KOPT-K1 (cell line): ENCODE measurements at regions not wholly inside any gene's neighbourhood (a gene's known extent, or its start where the extent isn't known, plus 50 kb on each side); places are given as distances from the start of the nearest gene placed in this dataset.
"Not testable (repeated sequence)": the region's sequence is repeated elsewhere in the genome, so short reads cannot be mapped to it uniquely, and the experiment has no call there.

Source experiments
- H3K27ac ChIP-seq: fragments of 200-600 bp; sonication (generic); 2 replicates; pipeline ENCODE4 v1.5.1; 2016; ENCODE audit warnings: antibody characterized with exemption, mild to moderate bottlenecking, low read depth, low read length; ENCODE audit not compliant: poor library complexity, severe bottlenecking
- H3K36me3 ChIP-seq: fragments of 200-600 bp; sonication (generic); 2 replicates; pipeline ENCODE4 v1.5.1; 2017; ENCODE audit warnings: antibody characterized with exemption, mild to moderate bottlenecking, low read length, moderate library complexity; ENCODE audit not compliant: insufficient read depth
- H3K9me3 ChIP-seq: fragments of 200-600 bp; sonication (generic); 2 replicates; pipeline ENCODE4 v1.5.1; 2017; ENCODE audit warnings: antibody characterized with exemption, low read length, mild to moderate bottlenecking; ENCODE audit not compliant: insufficient read depth, poor library complexity, severe bottlenecking

DNA sequence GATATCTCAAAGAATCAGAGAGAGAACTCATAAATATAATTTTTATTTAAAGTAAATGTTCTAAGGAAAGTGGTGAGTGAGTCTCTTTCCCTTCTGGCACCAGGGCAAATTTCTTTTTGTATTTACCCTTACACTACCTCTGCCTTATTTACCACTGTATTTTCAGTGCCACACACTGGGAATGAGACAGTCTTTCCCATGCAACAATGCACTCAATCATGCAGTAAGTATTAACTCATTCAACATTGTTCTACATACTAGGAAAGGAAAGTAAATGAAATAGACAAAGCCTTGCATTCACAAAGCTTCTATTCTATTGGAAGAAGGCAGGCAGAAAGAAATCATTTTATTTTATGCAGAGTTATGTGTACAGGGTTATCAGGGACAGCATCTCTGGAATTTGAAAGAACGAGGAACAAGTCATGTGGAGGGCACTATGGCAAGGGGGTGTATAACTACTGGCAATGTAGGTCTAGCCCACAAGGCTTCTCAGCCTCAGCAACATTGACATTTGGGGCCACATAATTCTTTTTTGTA lies 129.8 kb upstream of the PRDX6 start:
- Histone ChIP-seq H3K9me3 (peaks cover 5% of the 10 kb centered on the region), H3K27ac (no peak overlapping the region), H3K36me3 (no peaks in the 10 kb centered on the region)

DNA sequence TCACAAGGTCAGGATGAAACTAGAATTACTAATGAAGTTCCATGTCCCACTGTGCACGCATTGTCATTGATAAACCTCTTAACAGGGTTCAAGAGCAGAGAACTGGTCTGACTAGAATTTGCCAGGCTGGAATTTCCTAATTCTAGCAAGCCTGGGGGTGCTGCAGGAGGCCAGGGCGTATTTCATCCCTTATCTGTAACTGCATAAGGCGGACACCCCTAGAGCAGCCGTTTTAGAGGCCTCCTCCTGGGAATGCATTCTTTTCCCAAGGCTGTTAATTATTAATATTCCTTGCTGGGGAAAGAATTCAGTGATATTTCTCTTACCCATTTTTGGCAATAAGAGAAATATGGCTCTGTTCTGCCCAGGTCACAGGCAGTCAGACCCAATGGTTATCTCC lies 124.5 kb upstream of the PRDX6 start:
- H3K9me3 ChIP-seq = peaks cover 16% of the 10 kb centered on the region
- not testable (repeated sequence) for H3K27ac ChIP-seq, H3K36me3 ChIP-seq

DNA sequence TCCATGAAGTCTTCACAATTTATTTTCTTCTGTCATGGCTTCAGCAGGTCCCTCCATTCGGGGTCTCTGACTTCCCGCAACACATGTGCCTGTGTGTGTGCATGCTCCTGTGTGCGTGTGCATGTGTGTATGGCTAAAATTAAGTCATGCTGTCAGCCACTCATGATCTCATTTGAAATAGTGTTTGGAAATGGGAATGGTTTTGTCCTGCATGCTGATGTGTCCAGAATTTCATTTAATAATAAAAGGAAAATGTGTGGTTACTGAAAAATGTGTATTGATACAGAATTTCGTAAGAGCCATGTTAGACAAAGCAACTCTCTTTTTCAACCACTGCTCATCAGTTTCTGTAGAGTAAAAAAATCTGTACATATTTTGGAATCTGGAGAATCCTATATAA lies 123.8 kb upstream of the PRDX6 start:
- Histone ChIP-seq H3K27ac (no peak overlapping the region), H3K9me3 (peaks cover 16% of the 10 kb centered on the region), H3K36me3 (no peaks in the 10 kb centered on the region)

DNA sequence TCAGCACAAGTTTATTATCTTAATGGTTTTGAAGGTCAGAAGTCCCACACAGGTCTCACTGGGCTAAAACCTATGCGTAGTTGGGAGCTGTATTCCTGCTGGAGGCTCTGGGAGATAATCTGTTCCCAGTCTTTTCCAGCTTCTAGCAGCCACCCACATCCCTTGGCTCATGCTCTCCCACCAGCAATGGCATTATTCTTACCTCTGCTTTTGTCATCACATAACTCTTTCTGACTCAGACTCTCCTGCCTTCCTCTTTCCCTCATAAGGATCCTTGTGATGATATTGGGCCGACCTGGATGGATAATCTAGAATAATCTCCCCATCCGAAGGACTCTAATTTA lies 122.2 kb upstream of the PRDX6 start:
- Histone ChIP-seq H3K27ac (no peak overlapping the region), H3K36me3 (no peaks in the 10 kb centered on the region), H3K9me3 (peaks cover 16% of the 10 kb centered on the region)

DNA sequence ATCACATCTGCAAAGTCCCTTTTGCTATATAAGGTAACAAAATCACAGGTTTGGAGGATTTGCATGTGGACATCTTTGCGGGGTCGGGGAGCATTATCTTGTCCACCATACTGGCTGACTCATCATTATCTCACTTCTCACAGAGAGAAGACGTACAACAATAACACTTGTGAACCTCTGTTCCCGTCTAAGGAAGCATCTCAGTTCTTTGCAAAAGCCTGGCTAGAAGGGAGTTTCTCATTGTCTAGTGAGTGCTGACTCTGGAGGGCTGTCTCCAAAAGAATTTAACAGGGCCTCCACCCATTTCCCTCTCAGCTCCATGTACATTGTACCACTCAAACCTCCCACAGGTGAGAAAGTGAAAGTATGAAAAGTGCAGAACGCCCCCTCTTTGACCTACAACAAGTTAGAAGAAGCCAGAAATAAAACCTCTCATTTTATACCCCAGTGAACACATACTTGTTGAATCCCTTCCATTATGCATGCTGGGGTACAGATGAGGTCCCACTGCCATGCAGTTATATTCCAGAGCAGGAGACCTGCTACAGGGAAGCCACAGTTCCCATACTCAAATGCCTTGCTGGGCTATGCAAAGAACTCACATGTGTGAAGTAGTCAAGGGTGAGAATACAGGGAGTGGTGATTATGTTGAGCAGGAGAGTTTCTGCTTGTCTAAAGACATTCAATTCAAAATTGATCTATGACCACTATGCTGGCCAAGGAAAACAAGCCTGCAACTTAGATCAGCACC lies 121.7 kb upstream of the PRDX6 start:
- Histone ChIP-seq H3K9me3 (peaks cover 16% of the 10 kb centered on the region), H3K27ac (no peak overlapping the region), H3K36me3 (no peaks in the 10 kb centered on the region)

DNA sequence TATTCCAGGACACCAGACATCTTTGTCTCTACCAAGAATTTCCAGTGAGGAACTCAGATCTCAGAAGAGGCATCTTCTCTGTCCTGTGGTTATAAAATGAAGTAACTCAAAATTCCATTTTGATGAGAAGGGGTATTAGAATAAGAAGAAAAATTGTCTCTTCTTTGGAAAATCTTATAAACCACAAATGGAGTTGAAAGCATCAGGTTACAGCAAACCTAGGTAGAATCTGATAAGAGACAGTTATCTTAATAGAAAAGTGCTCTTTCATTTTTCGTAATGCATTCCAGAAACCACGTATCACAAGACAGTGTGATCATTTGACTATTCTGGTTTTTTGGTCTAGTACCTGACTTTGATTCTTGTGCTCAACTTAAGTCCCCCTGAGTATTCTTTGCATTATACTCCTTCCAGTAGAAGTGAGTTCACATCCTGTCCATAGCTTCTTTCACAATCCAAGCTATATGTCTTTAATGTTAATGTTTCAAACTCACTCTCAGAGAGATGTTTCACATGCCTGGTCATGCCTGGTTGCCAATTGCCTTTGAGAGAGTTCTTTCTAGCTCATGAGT lies 120.9 kb upstream of the PRDX6 start:
- Histone ChIP-seq H3K9me3 (peaks cover 16% of the 10 kb centered on the region), H3K27ac (no peak overlapping the region), H3K36me3 (no peaks in the 10 kb centered on the region)

DNA sequence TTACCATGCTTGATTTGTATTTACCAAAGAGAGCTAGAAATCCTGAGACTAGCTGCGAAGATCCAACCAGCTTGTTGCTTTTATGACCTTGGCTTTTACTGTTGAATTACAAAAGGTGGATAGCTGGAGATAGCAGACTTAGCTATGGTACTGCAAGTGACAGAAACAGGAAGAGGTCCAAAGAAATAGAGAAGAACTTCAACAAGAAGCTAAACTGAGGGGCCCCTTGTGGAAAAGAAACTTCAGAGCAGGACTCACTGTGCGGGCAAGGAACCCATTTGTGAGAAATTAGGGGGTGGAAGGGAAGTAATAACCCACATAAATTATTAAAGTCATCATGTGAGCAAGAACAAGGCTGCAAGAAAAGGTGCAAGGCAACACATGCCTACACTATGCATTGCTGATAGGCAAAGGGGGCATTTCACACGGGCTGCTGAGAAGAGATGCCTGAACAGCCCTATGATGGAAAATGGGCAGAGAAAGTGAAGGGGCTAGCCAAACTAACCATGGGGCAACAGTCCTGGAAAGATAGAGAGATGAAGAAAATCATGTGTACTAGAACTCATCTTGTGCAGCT lies 116.6 kb upstream of the PRDX6 start:
- H3K27ac ChIP-seq = no peak overlapping the region
- H3K36me3 ChIP-seq = no peaks in the 10 kb centered on the region
- no peaks in the 10 kb centered on the region for H3K9me3 ChIP-seq

DNA sequence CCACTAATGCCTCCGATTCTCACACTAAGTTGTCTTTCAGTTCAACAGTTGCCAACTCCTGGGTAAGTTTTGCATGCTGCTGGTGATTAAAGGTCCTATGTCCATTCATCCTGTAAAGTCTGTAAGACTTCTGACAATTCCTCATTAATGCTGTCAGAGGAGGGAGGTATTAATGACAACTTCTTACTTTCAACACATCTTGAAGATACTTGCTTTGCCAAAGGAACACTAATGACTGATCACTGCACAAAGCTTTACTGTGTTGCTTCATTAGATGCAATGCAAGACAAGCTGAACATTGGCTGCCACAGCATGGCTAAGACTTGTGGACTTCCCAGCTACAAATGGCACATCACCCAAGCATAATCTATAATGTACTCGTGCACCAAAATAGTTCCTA lies 114.6 kb upstream of the PRDX6 start:
- no peaks in the 10 kb centered on the region for H3K36me3 ChIP-seq
- H3K9me3 ChIP-seq = no peaks in the 10 kb centered on the region
- no peak overlapping the region for H3K27ac ChIP-seq

DNA sequence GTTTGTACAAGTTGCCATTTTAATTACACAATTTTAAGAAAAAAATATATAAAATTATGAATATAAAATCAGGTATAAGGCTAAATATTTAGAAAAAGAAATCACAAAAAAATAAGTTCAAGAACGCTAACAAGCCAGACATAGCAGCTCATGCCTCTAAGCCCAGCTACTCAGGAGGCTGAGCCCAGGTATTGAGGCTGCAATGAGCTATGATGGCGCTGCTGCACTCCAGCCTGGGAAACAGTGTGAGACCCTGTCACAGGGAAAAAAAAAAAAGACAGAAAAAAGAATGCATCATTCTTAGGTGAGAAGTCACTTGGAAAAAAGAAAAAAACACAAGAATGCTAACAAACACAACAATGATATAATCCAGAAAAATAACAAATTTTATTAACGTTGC lies 112.3 kb upstream of the PRDX6 start:
- Histone ChIP-seq H3K9me3 (no peaks in the 10 kb centered on the region), H3K36me3 (no peaks in the 10 kb centered on the region)

DNA sequence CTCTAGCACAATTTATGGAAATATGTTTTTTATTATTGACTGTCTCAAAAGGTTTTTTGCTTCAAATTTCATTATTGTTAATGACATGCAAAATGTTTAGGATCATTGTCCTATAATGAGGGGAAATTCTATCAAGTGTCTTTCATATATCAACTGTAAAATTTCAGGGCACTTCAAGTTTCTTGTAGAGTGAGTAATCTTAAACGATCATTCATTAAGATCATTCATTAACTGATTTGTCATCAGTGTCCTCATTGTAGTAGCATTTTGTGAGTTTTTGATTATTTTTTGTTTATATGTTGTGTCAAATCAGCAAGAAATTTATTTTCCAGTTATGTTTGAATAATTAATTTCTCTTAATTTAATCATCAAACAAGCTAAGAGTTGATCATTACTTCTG lies 111.8 kb upstream of the PRDX6 start:
- Histone ChIP-seq H3K36me3 (no peaks in the 10 kb centered on the region), H3K27ac (no peak overlapping the region)

More for the DNA sequence above, 112.3 kb upstream of the PRDX6 start:
- H3K27ac ChIP-seq = no peak overlapping the region

DNA sequence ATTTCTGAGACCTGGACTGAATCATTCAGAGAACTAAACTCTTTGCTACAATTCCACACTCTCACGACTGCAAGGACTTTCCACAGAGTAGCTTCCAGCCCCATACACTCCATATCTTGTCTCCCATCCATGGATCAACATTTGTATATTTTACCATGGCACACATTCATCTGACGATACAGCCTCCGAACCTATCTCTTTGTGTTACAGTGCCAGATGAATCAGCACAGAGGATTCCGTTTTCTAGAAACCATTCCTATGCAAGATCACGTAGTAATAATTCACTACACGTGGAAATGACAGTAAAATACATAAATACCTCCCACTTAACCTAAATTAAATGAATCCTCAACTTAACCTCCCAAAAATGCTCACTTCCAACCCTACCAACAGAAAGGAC lies 110.0 kb upstream of the PRDX6 start:
- Histone ChIP-seq H3K9me3 (no peaks in the 10 kb centered on the region), H3K27ac (no peak overlapping the region), H3K36me3 (no peaks in the 10 kb centered on the region)

More for the DNA sequence above, 111.8 kb upstream of the PRDX6 start:
- no peaks in the 10 kb centered on the region for H3K9me3 ChIP-seq

DNA sequence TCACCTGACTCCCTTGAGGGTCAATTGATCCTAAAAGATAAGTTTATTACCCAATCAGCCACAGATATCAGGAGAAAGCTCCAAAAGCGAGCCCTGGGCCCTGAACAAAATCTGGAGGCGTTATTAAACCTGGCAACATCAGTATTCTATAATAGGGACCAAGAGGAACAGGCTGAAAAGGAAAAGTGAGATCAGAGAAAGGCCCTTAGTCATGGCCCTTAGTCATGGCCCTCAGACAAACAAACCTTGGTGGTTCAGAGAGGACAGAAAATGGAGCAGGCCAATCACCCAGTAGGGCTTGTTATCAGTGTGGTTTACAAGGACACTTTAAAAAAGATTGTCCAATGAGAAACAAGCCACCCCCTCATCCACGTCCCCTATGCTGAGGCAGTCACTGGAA lies 106.5 kb upstream of the PRDX6 start:
- H3K9me3 ChIP-seq, H3K36me3 ChIP-seq, H3K27ac ChIP-seq: not testable (repeated sequence)

DNA sequence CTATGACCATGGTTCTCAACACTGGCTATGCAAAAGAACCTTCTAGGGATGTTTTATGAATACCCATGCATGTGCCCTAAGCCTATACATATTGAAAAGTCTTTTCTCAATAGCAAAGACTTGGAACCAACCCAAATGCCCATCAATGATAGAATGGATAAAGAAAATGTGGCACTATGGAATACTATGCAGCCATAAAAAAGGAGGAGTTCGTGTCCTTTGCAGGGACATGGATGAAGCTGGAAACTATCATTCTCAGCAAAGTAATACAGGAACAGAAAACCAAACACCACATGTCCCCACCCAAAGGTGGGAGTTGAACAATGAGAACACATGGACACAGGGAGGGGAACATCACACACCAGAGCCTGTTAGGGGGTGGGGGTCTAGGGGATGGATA lies 101.1 kb upstream of the PRDX6 start:
- not testable (repeated sequence) for H3K27ac ChIP-seq, H3K36me3 ChIP-seq
- peaks cover 16% of the 10 kb centered on the region for H3K9me3 ChIP-seq

DNA sequence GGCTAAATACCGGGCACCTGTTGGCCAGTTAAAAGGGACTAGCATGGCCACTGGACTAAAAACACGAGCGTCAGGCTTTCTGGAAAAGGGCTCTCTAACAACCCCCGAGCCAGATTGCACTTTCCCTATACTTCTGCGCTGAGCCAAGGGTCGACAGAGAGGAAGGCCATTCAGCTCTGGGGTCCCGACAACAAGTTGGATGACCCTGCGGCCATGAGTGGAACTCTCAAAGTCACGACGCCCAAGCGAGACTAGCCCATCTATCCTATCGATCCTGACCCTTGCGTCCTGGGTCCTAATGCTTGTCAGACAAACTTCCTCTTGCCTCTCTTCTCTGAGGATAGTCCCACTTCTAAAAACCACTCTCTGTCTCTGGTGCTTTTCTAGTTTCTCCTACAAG lies 99.9 kb upstream of the PRDX6 start:
- Histone ChIP-seq H3K9me3 (peaks cover 16% of the 10 kb centered on the region), H3K36me3 (no peaks in the 10 kb centered on the region), H3K27ac (no peak overlapping the region)

DNA sequence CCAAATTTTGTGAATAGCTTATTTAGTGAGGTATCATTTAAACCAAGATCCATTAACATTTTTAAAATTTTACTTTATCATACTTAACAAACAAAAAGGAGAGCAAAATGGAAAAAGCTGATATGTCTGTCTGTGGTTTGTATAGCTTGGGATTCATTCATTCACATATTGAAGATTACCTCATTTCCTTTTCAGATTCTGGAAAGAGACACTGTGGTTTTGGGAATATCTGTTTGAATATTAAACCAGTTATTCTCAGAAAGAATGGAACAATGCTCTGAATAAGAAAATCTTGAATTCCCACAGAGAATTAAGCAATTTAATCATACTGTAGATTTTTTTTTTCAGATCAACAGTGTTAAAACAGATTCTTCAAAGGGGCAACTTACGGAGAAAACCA lies 93.8 kb upstream of the PRDX6 start:
- no peaks in the 10 kb centered on the region for H3K9me3 ChIP-seq
- H3K27ac ChIP-seq = no peak overlapping the region
- H3K36me3 ChIP-seq = no peaks in the 10 kb centered on the region

DNA sequence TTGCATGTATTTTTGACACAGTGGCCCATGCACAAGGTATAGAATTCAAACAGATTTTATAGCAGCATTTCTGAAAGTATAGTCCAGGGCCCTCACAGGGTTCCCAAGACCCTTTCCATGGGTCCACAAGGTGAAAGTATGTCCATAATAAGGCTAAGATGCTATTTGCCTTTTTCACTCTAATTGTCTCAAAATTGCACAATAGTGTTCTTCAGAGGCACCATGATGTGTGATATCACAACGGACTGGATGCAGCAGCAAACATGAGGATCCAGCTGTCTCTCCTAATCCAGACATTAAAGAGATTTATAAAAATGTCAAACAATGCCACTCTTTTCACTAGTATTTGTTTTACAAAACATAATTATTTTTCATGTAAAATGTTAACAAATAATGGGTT lies 88.8 kb upstream of the PRDX6 start:
- H3K9me3 ChIP-seq = no peaks in the 10 kb centered on the region
- H3K27ac ChIP-seq = no peak overlapping the region
- H3K36me3 ChIP-seq = no peaks in the 10 kb centered on the region
